Loucy (cell line): ENCODE measurements at regions not wholly inside any gene's neighbourhood (a gene's known extent, or its start where the extent isn't known, plus 50 kb on each side); places are given as distances from the start of the nearest gene placed in this dataset.

Source experiments
- H2AFZ ChIP-seq: fragments of 200-600 bp; sonication (generic); 2 replicates; pipeline ENCODE4 v1.6.0; 2016; ENCODE audit warnings: antibody characterized with exemption, mild to moderate bottlenecking, low read length, moderate library complexity
- H3F3A ChIP-seq: fragments of 200-600 bp; 2 replicates; pipeline ENCODE4 v1.6.0; 2016; ENCODE audit warnings: antibody characterized with exemption, low read depth, mild to moderate bottlenecking
- H3K27me3 ChIP-seq: fragments of 200-600 bp; sonication (generic); 2 replicates; pipeline ENCODE4 v1.6.1; 2014; ENCODE audit warnings: low read length, mild to moderate bottlenecking; ENCODE audit not compliant: insufficient read depth, poor library complexity, severe bottlenecking
- H3K36me3 ChIP-seq: fragments of 200-600 bp; sonication (generic); 2 replicates; pipeline ENCODE4 v1.6.1; 2016; ENCODE audit warnings: low read length; ENCODE audit not compliant: insufficient read depth
- H3K4me1 ChIP-seq: fragments of 200-600 bp; sonication (generic); 2 replicates; pipeline ENCODE4 v1.5.1; 2014; ENCODE audit warnings: low read length, mild to moderate bottlenecking; ENCODE audit not compliant: insufficient read depth, poor library complexity, severe bottlenecking
- H3K4me2 ChIP-seq: fragments of 200-600 bp; sonication (generic); 2 replicates; pipeline ENCODE4 v1.6.0; 2014; ENCODE audit warnings: antibody characterized with exemption, low read length, low read depth, mild to moderate bottlenecking; ENCODE audit not compliant: poor library complexity, severe bottlenecking
- H3K4me3 ChIP-seq: fragments of 200-600 bp; sonication (generic); 2 replicates; pipeline ENCODE4 v1.5.1; 2014; ENCODE audit warnings: low read length, mild to moderate bottlenecking, mixed read lengths; ENCODE audit not compliant: poor library complexity, severe bottlenecking
- H3K79me2 ChIP-seq: fragments of 200-600 bp; sonication (generic); 2 replicates; pipeline ENCODE4 v1.6.1; 2014; ENCODE audit warnings: low read length; ENCODE audit not compliant: insufficient read depth
- H3K9ac ChIP-seq: fragments of 200-600 bp; sonication (generic); 2 replicates; pipeline ENCODE4 v1.6.0; 2014; ENCODE audit warnings: mild to moderate bottlenecking, low read depth, low read length, moderate library complexity; ENCODE audit not compliant: poor library complexity, severe bottlenecking
- H3K9me2 ChIP-seq: fragments of 200-600 bp; sonication (generic); replicated peaks from 2 replicates; pipeline ENCODE4 v1.6.1; 2016; ENCODE audit warnings: low read depth, low read length, mixed read lengths
- H3K9me3 ChIP-seq: fragments of 200-600 bp; sonication (generic); 2 replicates; pipeline ENCODE4 v1.6.1; 2014; ENCODE audit warnings: mild to moderate bottlenecking, antibody characterized with exemption, low read length, low read depth; ENCODE audit not compliant: insufficient read depth
- H4K20me1 ChIP-seq: fragments of 200-600 bp; sonication (generic); 2 replicates; pipeline ENCODE4 v1.6.0; 2014; ENCODE audit warnings: antibody characterized with exemption, low read length, mild to moderate bottlenecking; ENCODE audit not compliant: insufficient read depth, poor library complexity, severe bottlenecking
- CTCF ChIP-seq: fragments of 200-600 bp; sonication (generic); conservative IDR thresholded peaks from 2 replicates; pipeline ENCODE4 v1.5.1; 2014; ENCODE audit warnings: mild to moderate bottlenecking, antibody characterized with exemption, low read length
- EZH2phosphoT487 ChIP-seq: fragments of 200-600 bp; IDR thresholded peaks from 2 replicates; pipeline ENCODE4 v1.6.1; 2018; ENCODE audit warnings: antibody characterized with exemption, mild to moderate bottlenecking, moderate library complexity, borderline replicate concordance

- Histone ChIP-seq H3K9ac (no peak overlapping the region), H3K4me2 (no peak overlapping the region), H3K27me3 (no peaks in the 10 kb centered on the region), H2AFZ (no peak overlapping the region), H3K79me2 (no peaks in the 10 kb centered on the region), H3F3A (no peaks in the 10 kb centered on the region), H3K9me2 (no peaks in the 10 kb centered on the region), H3K36me3 (no peaks in the 10 kb centered on the region), H4K20me1 (no peaks in the 10 kb centered on the region), H3K9me3 (no peaks in the 10 kb centered on the region), H3K4me1 (no peaks in the 10 kb centered on the region), H3K4me3 (no peak overlapping the region)
- TF ChIP-seq CTCF (no peak), EZH2phosphoT487 (no peak)
Measured at GRCh38 chr5:89871906-89872305, 537.6 kb downstream of the CETN3 start.

GRCh38 chr5:89869346-89869745, 540.2 kb downstream of the CETN3 start:
- Histone ChIP-seq H3K79me2 (no peaks in the 10 kb centered on the region), H3K9me2 (no peaks in the 10 kb centered on the region), H2AFZ (no peak overlapping the region), H3K4me3 (no peak overlapping the region), H3K4me2 (no peak overlapping the region), H3K4me1 (no peaks in the 10 kb centered on the region), H4K20me1 (no peaks in the 10 kb centered on the region), H3K9me3 (no peaks in the 10 kb centered on the region), H3F3A (no peaks in the 10 kb centered on the region), H3K36me3 (no peaks in the 10 kb centered on the region), H3K9ac (no peak overlapping the region), H3K27me3 (no peaks in the 10 kb centered on the region)
- TF ChIP-seq EZH2phosphoT487 (no peak), CTCF (no peak)

GRCh38 chr5:89866410-89866809, 543.1 kb downstream of the CETN3 start:
- Histone ChIP-seq H3K4me3 (no peak overlapping the region), H3K27me3 (no peaks in the 10 kb centered on the region), H4K20me1 (no peaks in the 10 kb centered on the region), H3K4me1 (no peaks in the 10 kb centered on the region), H3K9ac (no peak overlapping the region), H3K79me2 (no peaks in the 10 kb centered on the region), H3F3A (no peaks in the 10 kb centered on the region), H2AFZ (no peak overlapping the region; the same call in 1 of the 2 replicates), H3K9me3 (no peaks in the 10 kb centered on the region), H3K36me3 (no peaks in the 10 kb centered on the region), H3K4me2 (no peak overlapping the region), H3K9me2 (no peaks in the 10 kb centered on the region)
- no peak for TF ChIP-seq EZH2phosphoT487
- no peak for TF ChIP-seq CTCF
